DND-41 (cell line): ENCODE measurements at regions not wholly inside any gene's neighbourhood (a gene's known extent, or its start where the extent isn't known, plus 50 kb on each side); places are given as distances from the start of the nearest gene placed in this dataset.

ENCODE experiments used
- EZH2 ChIP-seq: IDR thresholded peaks from 3 replicates; pipeline ENCODE4 v1.6.1; 2012; ENCODE audit warnings: borderline replicate concordance, low read depth, mild to moderate bottlenecking, moderate library complexity, low read length, inconsistent platforms; ENCODE audit not compliant: severe bottlenecking
- TF ChIP-seq, protein P1 (sequence below): IDR thresholded peaks from 2 replicates; pipeline ENCODE4 v1.5.1; 2012; ENCODE audit warnings: borderline replicate concordance, low read length, moderate library complexity, mild to moderate bottlenecking; ENCODE audit not compliant: poor library complexity, severe bottlenecking; ENCODE audit errors: extremely low read depth

DNA sequence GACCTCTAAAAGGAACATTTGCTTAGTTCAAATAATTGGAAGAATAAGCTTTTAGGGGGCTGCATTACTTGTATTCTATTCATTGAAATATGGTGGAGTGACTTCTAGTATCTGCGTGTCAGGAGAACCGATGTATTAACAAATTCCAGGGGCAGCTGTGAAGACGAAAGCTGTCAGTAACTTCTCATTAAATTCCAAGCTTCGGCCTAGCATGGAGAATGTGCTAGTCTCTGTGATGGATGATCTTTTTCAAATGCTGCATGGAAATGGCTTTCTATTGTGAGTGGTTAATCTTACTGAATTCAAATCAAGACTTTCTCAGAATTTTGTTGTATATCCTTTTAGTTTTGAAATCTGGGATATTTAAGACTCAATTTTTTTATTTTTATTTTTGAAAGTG lies 429.9 kb downstream of the ADGRL2 start:
- TF ChIP-seq, protein P1, sequence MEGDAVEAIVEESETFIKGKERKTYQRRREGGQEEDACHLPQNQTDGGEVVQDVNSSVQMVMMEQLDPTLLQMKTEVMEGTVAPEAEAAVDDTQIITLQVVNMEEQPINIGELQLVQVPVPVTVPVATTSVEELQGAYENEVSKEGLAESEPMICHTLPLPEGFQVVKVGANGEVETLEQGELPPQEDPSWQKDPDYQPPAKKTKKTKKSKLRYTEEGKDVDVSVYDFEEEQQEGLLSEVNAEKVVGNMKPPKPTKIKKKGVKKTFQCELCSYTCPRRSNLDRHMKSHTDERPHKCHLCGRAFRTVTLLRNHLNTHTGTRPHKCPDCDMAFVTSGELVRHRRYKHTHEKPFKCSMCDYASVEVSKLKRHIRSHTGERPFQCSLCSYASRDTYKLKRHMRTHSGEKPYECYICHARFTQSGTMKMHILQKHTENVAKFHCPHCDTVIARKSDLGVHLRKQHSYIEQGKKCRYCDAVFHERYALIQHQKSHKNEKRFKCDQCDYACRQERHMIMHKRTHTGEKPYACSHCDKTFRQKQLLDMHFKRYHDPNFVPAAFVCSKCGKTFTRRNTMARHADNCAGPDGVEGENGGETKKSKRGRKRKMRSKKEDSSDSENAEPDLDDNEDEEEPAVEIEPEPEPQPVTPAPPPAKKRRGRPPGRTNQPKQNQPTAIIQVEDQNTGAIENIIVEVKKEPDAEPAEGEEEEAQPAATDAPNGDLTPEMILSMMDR = no peak
- TF ChIP-seq EZH2 = no peak
